GM18861 (cell line): ENCODE measurements at regions not wholly inside any gene's neighbourhood (a gene's known extent, or its start where the extent isn't known, plus 50 kb on each side); places are given as distances from the start of the nearest gene placed in this dataset.

Experiments used
- ATAC-seq: cut with Tn5 transposase; IDR thresholded peaks from one replicate; pipeline ENCODE4 v1.9.1; 2021; ENCODE audit not compliant: unreplicated experiment

- ATAC-seq: no peak
Observed at GRCh38 chr13:70424928-70425327, 316.7 kb upstream of the KLHL1 start.

- no peak for ATAC-seq
Observed at GRCh38 chr13:70424428-70424827, 316.2 kb upstream of the KLHL1 start.

- ATAC-seq: no peak
Observed at GRCh38 chr13:70415136-70415535, 306.9 kb upstream of the KLHL1 start.

DNA sequence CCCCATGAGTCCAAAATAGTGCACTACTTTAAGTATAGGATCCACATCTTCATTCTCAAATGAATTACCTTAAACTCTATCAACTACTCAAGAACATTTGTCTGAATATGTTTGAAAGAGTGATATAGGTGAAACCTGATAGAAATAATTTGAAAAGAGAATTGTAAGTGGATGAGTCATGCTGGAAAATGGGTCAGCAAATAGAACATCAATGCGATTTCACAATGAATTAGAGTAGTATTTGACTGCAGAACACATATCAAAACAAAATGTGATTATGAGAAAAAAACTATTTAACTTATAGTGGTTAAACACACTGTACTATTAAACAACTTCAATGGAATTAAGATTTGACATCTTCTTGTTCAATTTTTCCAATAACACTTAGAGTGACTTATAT lies 300.6 kb upstream of the KLHL1 start:
- ATAC-seq: no peak

DNA sequence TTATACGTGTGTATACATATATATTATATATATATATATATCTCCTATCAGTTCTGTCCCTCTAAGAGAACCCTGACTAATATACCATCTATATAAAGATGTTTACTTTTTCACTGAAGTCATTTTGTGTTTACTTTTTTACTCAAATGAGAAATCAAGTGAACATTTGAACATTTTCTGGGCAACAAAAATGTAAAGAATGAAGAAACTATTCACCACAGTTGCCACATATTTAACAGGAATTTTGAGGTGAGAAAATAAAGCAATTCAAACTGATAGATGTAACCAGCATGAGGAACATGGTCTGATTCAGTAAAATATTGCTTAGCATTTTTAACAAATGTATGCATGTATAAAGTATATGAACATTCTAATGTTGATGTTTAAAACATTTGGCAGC lies 299.2 kb upstream of the KLHL1 start:
- no peak for ATAC-seq

- no peak for ATAC-seq
Observed at GRCh38 chr13:70405266-70405665, 297.0 kb upstream of the KLHL1 start.

DNA sequence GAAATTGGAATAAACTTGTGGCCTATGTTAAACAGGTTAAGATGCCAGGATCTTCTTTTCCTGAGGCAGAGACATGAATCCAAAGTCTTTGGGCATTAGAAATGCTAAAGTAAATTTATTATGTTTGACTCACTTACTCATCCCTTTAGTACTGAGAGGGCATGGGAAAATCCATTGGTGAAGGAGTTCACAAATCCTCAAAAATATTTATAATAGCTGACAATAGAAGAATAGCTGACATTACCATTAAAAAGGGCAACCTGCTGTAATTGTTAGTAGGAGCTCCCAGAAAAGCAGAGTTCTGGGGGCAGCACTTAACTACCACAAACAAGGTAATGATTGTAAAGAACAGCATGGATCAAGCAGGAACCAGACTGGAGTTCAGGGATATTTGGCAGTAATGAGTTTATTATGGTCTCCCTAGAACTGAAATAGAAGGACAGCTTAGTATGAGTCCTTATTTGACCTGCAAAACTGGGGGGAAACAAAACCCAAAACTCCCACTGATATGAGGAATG lies 285.8 kb upstream of the KLHL1 start:
- ATAC-seq: no peak

GRCh38 chr13:70391678-70392077 lies 283.4 kb upstream of the KLHL1 start:
- ATAC-seq: no peak

GRCh38 chr13:70390968-70391367 lies 282.7 kb upstream of the KLHL1 start:
- ATAC-seq: no peak

DNA sequence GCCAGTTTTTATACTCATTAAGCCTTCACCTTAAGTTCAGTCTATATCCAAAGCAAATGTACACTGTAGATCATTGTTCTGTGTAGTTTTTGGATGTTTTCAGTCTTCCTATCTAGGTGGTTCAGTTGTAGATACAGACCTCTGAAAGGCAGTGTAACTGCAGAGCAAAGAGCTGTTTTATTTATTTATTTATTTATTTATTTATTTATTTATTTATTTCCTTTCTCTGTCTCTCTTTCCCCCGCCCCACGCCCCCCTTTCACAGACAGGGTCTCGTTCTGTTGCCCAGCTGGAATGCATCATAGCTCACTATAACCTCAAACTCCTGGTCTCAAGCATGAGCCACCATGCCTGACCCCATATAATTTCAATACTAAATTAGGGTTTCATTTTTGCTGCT lies 281.8 kb upstream of the KLHL1 start:
- no peak for ATAC-seq

- no peak for ATAC-seq
Observed at GRCh38 chr13:70388935-70389334, 280.7 kb upstream of the KLHL1 start.

DNA sequence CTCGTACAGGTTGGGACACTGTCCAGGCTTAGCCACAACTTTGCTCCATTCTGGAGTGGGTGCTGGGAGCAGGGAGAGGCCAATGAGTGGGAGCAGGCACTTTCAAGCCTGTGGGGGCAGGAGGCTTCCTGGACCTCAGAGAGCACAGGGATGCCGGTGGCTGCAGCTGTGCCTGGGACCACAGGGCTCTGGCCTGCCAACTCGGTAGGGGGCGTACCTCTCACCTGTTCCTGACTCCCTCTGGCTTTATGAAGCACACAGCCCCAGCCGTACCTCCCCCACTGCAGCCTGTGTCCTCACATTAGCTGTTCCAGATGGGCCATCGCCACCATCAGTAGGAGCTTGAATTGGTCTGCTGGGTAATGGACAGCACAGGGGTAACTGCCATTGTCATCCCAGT lies 278.7 kb upstream of the KLHL1 start:
- no peak for ATAC-seq

- no peak for ATAC-seq
Observed at GRCh38 chr13:70385852-70386251, 277.6 kb upstream of the KLHL1 start.

DNA sequence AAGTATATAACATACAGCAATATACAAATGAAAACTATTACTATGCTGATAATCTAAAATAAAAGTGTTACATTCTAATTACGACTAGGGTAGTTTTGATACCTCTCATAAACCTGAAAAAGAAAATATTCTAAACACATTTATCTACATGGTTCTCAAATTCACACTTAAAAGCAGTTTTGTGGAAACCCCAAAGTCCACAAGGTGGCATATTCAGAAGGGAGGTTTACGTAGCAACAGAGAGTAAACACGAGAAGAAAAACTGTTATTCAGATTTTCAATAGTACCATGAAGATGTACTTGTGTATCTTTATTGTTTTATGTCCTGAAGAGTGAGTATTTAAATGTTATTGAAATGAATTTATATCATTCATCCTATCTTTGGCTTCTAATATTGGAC lies 275.9 kb upstream of the KLHL1 start:
- no peak for ATAC-seq

DNA sequence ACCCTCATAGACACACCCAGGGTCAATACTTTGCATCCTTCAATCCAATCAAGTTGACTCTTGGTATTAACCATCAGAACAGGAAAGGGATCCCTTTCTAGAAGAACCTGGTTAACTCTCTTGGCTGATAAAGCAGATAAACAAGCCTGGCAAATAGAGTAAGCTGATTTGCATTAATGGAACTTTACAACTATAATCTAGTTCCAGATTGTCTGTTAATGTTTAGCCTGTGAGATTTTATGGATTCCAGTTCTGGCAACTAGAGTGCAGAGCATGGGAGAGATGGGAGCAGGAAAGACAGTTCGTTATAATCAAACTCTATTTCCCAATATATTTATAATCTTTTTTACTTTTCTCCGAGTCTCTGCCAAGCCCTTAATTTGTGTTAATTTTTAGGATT lies 272.6 kb upstream of the KLHL1 start:
- no peak for ATAC-seq

- no peak for ATAC-seq
Observed at GRCh38 chr13:70375718-70376117, 267.5 kb upstream of the KLHL1 start.

DNA sequence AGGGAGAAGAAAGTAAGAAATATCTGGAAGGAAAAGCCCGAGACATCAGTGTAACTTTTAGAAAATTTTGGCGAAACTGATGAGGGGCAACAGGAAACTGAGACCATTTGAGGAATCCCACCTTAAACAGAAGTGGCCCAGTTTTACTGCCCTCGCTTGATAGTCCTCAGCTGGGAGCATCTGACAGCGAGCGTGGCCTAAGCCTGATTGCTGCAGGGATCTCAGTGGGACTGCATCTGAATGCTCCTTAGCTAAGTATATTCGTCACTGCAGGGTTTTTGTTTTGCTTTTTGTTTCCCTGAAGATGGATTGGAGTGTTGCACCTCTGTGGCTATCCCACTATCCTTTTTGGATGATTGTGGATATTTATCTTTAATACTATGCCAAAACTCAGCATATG lies 262.7 kb upstream of the KLHL1 start:
- ATAC-seq: no peak

GRCh38 chr13:70366720-70367119 lies 258.5 kb upstream of the KLHL1 start:
- no peak for ATAC-seq

GRCh38 chr13:70363991-70364390 lies 255.7 kb upstream of the KLHL1 start:
- ATAC-seq: no peak

DNA sequence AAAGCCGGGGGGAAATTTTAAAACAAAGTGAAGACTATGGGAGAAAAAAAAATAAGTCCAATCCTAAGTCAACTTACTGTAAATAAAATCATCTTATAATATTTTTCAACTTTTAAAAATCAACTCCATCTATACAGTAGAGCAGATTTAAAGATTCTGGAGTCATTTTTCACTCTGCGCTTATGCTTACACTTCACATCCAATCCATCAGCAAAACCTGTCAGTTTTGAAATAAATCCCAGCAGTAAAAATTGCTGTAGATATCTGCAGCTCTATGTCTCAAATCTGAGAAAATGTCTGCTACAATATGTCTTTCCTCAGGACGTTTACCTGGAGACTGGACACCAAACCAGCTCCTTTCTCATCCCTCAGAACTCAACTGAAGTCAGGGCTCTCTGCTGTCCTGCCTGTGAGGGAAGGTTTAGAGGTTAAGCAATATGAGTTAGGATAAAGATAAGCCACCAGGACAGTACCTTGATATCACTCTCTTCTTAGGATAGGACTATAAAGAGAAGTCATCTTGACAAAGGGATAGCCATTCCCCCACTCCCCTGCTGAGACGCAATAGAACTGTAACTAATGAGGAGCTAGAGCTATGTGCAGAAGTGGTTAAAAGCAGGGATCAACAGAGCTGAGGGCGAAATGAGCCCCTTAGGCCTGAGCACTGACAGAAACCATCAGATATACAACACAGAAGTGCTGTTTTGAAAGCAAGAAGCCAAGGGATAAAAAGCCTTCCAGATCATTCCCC lies 254.7 kb upstream of the KLHL1 start:
- no peak for ATAC-seq

GRCh38 chr13:70357031-70357430 lies 248.8 kb upstream of the KLHL1 start:
- no peak for ATAC-seq

GRCh38 chr13:70353096-70353495 lies 244.8 kb upstream of the KLHL1 start:
- ATAC-seq: no peak

GRCh38 chr13:70347947-70348620 lies 239.8 kb upstream of the KLHL1 start:
- ATAC-seq: no peak
